ENCODE measurements at regions not wholly inside any gene's neighbourhood (a gene's known extent, or its start where the extent isn't known, plus 50 kb on each side); places are given as distances from the start of the nearest gene placed in this dataset.

DNA sequence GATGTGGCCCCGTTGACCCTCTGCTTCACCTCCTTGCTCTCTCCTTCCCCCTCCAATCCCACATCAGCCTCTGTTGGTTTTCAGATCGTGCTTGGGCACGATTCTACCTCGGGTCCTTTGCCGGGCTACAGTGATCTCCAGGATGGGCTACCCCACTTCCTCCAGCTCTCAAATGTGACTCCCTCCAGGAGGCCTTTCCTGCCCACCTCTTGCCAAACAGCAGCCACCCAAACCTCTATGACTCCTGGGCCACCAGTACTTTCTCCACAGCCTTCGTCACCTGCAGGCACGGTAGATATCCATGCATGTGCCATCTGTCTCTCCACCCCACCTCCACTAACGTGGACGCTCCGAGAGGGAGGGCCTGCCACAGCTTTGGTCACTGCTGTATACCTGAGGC is 55.9 kb upstream of the NXT1 start:
- H4K8ac ChIP-seq (ENCODE audit: low read depth in 2 of 2, low read length in 2 of 2): no peak overlapping the region
- H3K9ac ChIP-seq (ENCODE audit: low read depth, low read length): no peak overlapping the region
- H3K79me1 ChIP-seq (ENCODE audit: low read depth in 1 of 2, low read length in 2 of 2): no peaks in the 10 kb centered on the region
- no TSS peak for BruUV-seq (replicated peaks)
- H3K56ac ChIP-seq (ENCODE audit: extremely low read depth, insufficient read depth, low read length): no peak overlapping the region
- H3K14ac ChIP-seq (replicated peaks; ENCODE audit: low read depth, low read length): no peak overlapping the region
- H2BK15ac ChIP-seq (ENCODE audit: low read depth, low read length): no peak overlapping the region
- H3K23ac ChIP-seq (ENCODE audit: low read depth, low read length): no peak overlapping the region
- no peaks in the 10 kb centered on the region for H3K9me1 ChIP-seq (ENCODE audit: insufficient read depth, low read length)
- dilution Hi-C loops (cut with HindIII; ENCODE audit: low sequenced_read_pairs, unreplicated experiment) (no loop called here), intact Hi-C loops (cut with micrococcal nuclease) (no loop called here), in situ Hi-C loops (cut with MboI; ENCODE audit: low sequenced_read_pairs) (no loop called here)
- ATAC-seq (ENCODE audit: low read depth) (no peak), DNase-seq (no peak)
- H4K20me1 ChIP-seq (ENCODE audit: insufficient read depth, low read length): no peaks in the 10 kb centered on the region
- H3K4me1 ChIP-seq (ENCODE audit: control insufficient read depth, insufficient read depth, low read length): no peaks in the 10 kb centered on the region
- ChIA-PET CTCF (no interaction called here), POLR2A (ENCODE audit: unreplicated experiment) (no interaction called here)
- H3K9me3 ChIP-seq (ENCODE audit: control insufficient read depth, insufficient read depth, low read length): no peaks in the 10 kb centered on the region
- no peak overlapping the region for H2AK5ac ChIP-seq (ENCODE audit: low read depth, low read length)
- no peak overlapping the region for H3K4me3 ChIP-seq (ENCODE audit: insufficient read depth, low read depth, low read length)
- H2AK9ac ChIP-seq (replicated peaks; ENCODE audit: low read depth, low read length, poor library complexity): no peak overlapping the region
- WGBS, 2 experiments (ENCODE audit: extremely low coverage in 2 of 2, insufficient read length in 1 of 2): 74% methylated on average over 5 of the region's 10 CpGs; no CpG with 5 or more reads in 1 of the 2 experiments
- no peaks in the 10 kb centered on the region for H3K36me3 ChIP-seq (ENCODE audit: control insufficient read depth, insufficient read depth, low read length)
- no peak overlapping the region for H3K18ac ChIP-seq (ENCODE audit: low read depth, low read length)
- no peak overlapping the region for H3K4ac ChIP-seq (ENCODE audit: low read depth, low read length)
- H3K27ac ChIP-seq (ENCODE audit: insufficient read depth, low read length): no peak overlapping the region
- H2AFZ ChIP-seq (replicated peaks; ENCODE audit: low read length, poor library complexity): no peak overlapping the region
- H2BK20ac ChIP-seq (ENCODE audit: low read depth, low read length): no peak overlapping the region
- TF ChIP-seq MAZ (IDR thresholded peaks at IDR 0.05; ENCODE audit: borderline replicate concordance, low read depth, low read length) (no peak), RCOR1 (IDR thresholded peaks at IDR 0.05; ENCODE audit: insufficient replicate concordance, low read length) (no peak), FOS (IDR thresholded peaks at IDR 0.05; ENCODE audit: low read depth, low read length) (no peak), BHLHE40 (IDR thresholded peaks at IDR 0.05; ENCODE audit: low read depth, low read length) (no peak)
- TF ChIP-seq, protein P1, sequence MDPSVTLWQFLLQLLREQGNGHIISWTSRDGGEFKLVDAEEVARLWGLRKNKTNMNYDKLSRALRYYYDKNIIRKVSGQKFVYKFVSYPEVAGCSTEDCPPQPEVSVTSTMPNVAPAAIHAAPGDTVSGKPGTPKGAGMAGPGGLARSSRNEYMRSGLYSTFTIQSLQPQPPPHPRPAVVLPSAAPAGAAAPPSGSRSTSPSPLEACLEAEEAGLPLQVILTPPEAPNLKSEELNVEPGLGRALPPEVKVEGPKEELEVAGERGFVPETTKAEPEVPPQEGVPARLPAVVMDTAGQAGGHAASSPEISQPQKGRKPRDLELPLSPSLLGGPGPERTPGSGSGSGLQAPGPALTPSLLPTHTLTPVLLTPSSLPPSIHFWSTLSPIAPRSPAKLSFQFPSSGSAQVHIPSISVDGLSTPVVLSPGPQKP (IDR thresholded peaks at IDR 0.05; ENCODE audit: borderline replicate concordance, low read depth, low read length): no peak
- TF ChIP-seq, protein P2, sequence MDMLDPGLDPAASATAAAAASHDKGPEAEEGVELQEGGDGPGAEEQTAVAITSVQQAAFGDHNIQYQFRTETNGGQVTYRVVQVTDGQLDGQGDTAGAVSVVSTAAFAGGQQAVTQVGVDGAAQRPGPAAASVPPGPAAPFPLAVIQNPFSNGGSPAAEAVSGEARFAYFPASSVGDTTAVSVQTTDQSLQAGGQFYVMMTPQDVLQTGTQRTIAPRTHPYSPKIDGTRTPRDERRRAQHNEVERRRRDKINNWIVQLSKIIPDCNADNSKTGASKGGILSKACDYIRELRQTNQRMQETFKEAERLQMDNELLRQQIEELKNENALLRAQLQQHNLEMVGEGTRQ (IDR thresholded peaks at IDR 0.05; ENCODE audit: low read depth, low read length): no peak
- H3K4me2 ChIP-seq (ENCODE audit: low read depth, low read length): no peak overlapping the region
- peaks cover 21% of the 10 kb centered on the region for H3K27me3 ChIP-seq (ENCODE audit: control insufficient read depth, insufficient read depth, low read length)
- no peak overlapping the region for H2BK5ac ChIP-seq (ENCODE audit: low read depth, low read length, poor library complexity, severe bottlenecking)
- no peak overlapping the region for H4K5ac ChIP-seq (ENCODE audit: low read depth, low read length)
- H4K91ac ChIP-seq (ENCODE audit: insufficient read depth, low read depth, low read length): no peak overlapping the region
- no peak overlapping the region for H2BK120ac ChIP-seq (ENCODE audit: low read depth, low read length)
